Colonic mucosa (tissue), 4 donors: ENCODE measurements at regions not wholly inside any gene's neighbourhood (a gene's known extent, or its start where the extent isn't known, plus 50 kb on each side); places are given as distances from the start of the nearest gene placed in this dataset.

Experiments
- DNase-seq: peaks from one replicate; pipeline ENCODE4 v3.0.0-alpha.2; 2020
- H3K27ac ChIP-seq: fragments of 200-600 bp; one replicate; pipeline ENCODE4 v1.8.0; 2021
- H3K27me3 ChIP-seq: fragments of 200-600 bp; one replicate; pipeline ENCODE4 v1.8.0; 2021
- H3K36me3 ChIP-seq: fragments of 200-600 bp; one replicate; pipeline ENCODE4 v1.8.0; 2021
- H3K4me1 ChIP-seq: fragments of 200-600 bp; one replicate; pipeline ENCODE4 v1.8.0; 2021; ENCODE audit warnings: mild to moderate bottlenecking
- H3K4me3 ChIP-seq: fragments of 200-600 bp; one replicate; pipeline ENCODE4 v1.8.0; 2021
- H3K9ac ChIP-seq, 2 donors: one replicate each; pipeline ENCODE4 v1.7.0; 2013; ENCODE audit warnings: control low read depth in 2 of 2, low read depth in 2 of 2, low read length in 2 of 2
- H3K9me3 ChIP-seq: fragments of 200-600 bp; one replicate; pipeline ENCODE4 v1.8.0; 2021
- intact Hi-C: fragments of 100-400 bp; cut with DNase I; formaldehyde crosslinking; loops from one replicate; pipeline ENCODE4 v1.14.1; 2022
- TF ChIP-seq, protein P1 (sequence below): fragments of 200-600 bp; IDR thresholded peaks from one replicate; pipeline ENCODE4 v1.8.0; 2022; ENCODE audit warnings: antibody characterized with exemption, mild to moderate bottlenecking
- donor health status: healthy.
- donor health status: DM: no; HTN: no; CAD: no.
- donor health status: DM: no; HTN: no; CAD: no.

DNA sequence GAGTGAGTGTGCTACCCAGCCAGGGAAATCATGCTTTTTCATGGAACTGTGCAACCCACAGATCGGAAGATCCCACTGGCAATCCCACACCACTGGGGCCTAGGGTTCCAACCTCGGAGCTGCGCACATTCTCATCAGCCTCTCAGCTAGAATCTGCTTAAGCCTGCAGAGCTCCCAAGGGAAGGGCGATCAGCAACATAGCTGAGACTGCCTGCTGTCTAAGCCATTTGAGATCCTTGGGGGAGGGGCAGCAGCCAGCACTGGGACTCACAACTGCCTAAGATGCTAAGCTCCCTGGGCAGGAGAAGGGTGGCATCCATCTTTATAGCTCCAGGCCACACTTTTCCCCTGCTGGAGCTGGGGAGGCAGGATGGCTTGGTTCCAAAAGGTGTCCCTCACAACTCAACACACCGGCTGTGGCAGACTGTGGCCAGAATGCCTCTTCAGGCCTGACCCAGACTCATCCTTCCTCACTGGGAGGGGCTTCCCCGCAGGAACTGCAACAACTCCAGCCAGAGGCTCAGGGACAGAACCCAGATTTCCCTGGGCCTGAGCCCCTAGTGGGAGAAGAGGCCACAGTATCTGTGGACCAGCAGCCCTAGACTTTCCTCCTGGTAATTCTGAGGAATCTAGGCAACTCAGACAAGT, 1133.3 kb upstream of the PIK3C3 start:
- no peak for DNase-seq
- TF ChIP-seq, protein P1, sequence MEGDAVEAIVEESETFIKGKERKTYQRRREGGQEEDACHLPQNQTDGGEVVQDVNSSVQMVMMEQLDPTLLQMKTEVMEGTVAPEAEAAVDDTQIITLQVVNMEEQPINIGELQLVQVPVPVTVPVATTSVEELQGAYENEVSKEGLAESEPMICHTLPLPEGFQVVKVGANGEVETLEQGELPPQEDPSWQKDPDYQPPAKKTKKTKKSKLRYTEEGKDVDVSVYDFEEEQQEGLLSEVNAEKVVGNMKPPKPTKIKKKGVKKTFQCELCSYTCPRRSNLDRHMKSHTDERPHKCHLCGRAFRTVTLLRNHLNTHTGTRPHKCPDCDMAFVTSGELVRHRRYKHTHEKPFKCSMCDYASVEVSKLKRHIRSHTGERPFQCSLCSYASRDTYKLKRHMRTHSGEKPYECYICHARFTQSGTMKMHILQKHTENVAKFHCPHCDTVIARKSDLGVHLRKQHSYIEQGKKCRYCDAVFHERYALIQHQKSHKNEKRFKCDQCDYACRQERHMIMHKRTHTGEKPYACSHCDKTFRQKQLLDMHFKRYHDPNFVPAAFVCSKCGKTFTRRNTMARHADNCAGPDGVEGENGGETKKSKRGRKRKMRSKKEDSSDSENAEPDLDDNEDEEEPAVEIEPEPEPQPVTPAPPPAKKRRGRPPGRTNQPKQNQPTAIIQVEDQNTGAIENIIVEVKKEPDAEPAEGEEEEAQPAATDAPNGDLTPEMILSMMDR = no peak
- H3K9me3 ChIP-seq = no peaks in the 10 kb centered on the region
- H3K9ac ChIP-seq = no peak overlapping the region
- H3K27me3 ChIP-seq = no peaks in the 10 kb centered on the region
- H3K4me3 ChIP-seq = no peak overlapping the region
- H3K36me3 ChIP-seq = no peaks in the 10 kb centered on the region
- no peak overlapping the region for H3K27ac ChIP-seq
- intact Hi-C loops = no loop called here
- H3K4me1 ChIP-seq = no peaks in the 10 kb centered on the region

DNA sequence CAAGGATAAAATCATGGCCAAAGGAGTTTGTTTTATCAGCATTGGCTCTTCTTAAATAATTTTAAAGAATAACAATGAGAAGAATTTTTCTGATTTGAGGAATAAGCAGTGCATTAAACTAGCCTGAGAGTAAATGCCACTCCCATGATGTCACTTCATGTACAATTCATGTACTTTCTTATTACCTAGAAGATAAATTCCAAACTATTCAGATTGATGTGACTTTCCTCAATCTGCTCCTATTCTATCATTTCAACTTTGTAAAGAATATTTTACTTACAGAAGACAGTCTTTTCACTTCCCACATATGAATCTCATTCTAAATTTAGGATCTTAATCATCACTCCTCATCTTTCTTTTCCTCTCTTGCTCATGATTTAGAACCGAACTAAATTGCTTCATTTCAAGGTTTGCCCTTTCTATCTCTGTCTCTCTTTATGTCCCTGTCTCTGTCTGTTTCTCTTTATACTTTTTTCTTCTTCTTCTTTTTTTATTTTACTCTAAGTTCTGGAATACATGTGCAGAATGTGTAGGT, 1142.0 kb upstream of the PIK3C3 start:
- no peaks in the 10 kb centered on the region for H3K27me3 ChIP-seq
- DNase-seq = no peak
- H3K36me3 ChIP-seq = no peaks in the 10 kb centered on the region
- no peak overlapping the region for H3K27ac ChIP-seq
- TF ChIP-seq, protein P1 = no peak
- H3K4me3 ChIP-seq = no peak overlapping the region
- no peaks in the 10 kb centered on the region for H3K4me1 ChIP-seq
- intact Hi-C loops = no loop called here
- H3K9me3 ChIP-seq = no peaks in the 10 kb centered on the region
- no peak overlapping the region for H3K9ac ChIP-seq

DNA sequence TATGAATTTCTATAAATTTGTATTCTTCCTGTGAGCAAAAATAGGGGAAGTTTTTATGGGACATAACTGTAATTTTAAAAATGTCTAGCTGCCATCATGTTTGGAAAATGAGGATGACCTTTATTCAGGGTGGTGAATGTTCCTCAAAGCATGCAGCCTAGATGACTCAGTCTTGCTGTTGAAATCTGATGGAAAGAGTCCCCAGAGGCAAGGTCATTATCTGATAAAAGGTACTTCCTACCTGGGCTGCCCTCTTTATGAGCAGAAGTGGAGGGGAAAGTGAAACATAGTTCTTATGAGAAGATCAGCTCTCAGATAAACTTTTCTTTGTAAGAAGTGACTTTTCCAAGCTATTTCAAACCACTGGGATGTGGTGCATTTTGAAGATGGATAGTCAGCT, 1144.7 kb upstream of the PIK3C3 start:
- Histone ChIP-seq H3K9me3 (no peaks in the 10 kb centered on the region), H3K9ac (no peak overlapping the region), H3K27ac (no peak overlapping the region), H3K4me1 (no peaks in the 10 kb centered on the region), H3K36me3 (no peaks in the 10 kb centered on the region), H3K27me3 (no peaks in the 10 kb centered on the region), H3K4me3 (no peak overlapping the region)
- TF ChIP-seq, protein P1 = no peak
- DNase-seq = no peak
- intact Hi-C loops = no loop called here

DNA sequence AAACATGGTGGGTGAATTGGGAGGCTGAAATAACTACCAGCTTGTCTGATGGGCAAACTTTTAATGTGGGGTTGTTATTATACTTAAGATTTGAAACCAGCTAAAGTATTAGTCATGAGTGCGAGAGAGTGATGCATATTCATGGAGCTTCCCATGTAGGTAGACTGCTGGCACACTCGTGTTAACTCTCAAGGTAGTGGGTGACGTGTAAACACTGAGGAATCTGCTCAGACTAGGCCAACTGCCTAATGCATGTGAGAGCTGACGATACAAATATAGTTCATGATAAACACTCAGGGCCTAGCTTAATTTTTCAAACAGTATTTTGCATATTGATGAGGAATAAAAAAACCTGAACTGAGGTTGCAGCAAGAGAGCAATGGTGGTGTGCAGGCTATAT, 1165.7 kb upstream of the PIK3C3 start:
- H3K36me3 ChIP-seq = no peaks in the 10 kb centered on the region
- no peak overlapping the region for H3K4me3 ChIP-seq
- H3K27ac ChIP-seq = no peak overlapping the region
- intact Hi-C loops = no loop called here
- H3K27me3 ChIP-seq = no peaks in the 10 kb centered on the region
- no peaks in the 10 kb centered on the region for H3K9me3 ChIP-seq
- TF ChIP-seq, protein P1 = no peak
- no peaks in the 10 kb centered on the region for H3K4me1 ChIP-seq
- no peak for DNase-seq
- no peak overlapping the region for H3K9ac ChIP-seq

DNA sequence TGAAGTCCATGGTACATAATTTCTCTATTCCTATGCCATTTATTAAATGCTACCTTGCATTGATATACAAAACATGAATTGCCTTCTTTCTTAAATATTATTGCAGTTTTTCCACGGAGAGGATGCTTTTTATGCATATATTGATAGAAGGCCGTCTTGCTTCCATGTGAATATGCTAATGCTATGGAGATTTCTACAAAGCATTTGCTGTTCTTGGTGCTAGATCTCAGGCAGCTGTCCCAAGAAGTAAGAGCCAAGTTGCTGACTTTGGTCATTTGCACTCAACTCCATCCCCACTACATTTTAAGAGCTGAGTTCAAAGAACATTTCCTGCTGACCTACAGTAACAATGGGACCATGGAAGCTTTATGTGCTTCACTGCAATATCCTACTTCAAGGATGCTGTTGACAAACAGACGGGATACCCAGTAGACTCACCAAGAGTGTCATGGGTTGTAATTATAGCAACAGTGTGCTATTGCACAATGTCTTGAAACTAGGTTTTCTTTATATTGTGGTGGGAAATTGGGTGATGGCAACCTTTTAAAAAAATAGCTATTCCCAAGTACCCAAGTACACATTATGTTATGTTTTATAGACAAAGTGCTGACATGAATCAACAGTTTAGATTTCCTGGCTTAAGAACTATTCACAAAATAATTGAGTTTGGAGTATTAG, 1172.4 kb upstream of the PIK3C3 start:
- Histone ChIP-seq H3K4me3 (no peak overlapping the region), H3K27ac (no peak overlapping the region), H3K27me3 (no peaks in the 10 kb centered on the region), H3K9me3 (no peaks in the 10 kb centered on the region), H3K4me1 (no peaks in the 10 kb centered on the region), H3K9ac (no peak overlapping the region), H3K36me3 (no peaks in the 10 kb centered on the region)
- intact Hi-C loops = no loop called here
- TF ChIP-seq, protein P1 = no peak
- no peak for DNase-seq
